ENCODE measurements at regions not wholly inside any gene's neighbourhood (a gene's known extent, or its start where the extent isn't known, plus 50 kb on each side); places are given as distances from the start of the nearest gene placed in this dataset.

- TF ChIP-seq ZNF302 (tag by site-specific recombination; IDR thresholded peaks at IDR 0.05; ENCODE audit: low read depth) = no peak
Measured at GRCh38 chr2:34875091-34875745, 1276.1 kb upstream of the FAM98A start (continued).

DNA sequence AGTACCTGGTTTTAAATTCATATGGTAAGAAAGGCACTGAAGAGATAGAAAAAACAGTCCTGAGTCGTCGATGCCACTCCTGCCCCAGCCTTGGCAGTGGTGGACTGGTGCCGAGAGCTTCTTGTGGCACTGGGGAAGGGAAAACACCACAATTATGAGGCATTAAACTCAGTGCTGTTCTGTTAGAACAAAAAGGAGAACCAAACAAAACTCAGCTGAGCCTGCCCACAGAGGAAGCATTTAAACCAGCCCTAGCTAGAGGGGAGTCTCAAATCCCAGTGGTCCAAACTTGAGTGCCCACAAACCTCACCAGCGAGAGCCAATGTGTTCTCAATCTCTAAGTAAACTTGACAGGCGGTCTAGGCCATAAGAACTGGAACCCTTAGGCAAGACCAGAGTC, 1254.5 kb upstream of the FAM98A start:
- H3K9me3 ChIP-seq (ENCODE audit: control insufficient read depth, insufficient read depth, low read depth, low read length) = no peaks in the 10 kb centered on the region
- POLR2A ChIA-PET = no interaction called here
- CTCF ChIA-PET = no interaction called here
- H3K36me3 ChIP-seq (ENCODE audit: control insufficient read depth in 2 of 2, insufficient read depth in 1 of 2, low read length in 2 of 2) = no peaks in the 10 kb centered on the region
- no peak overlapping the region for H3K27ac ChIP-seq (ENCODE audit: extremely low read depth, low read depth, low read length)
- H3K4me1 ChIP-seq (ENCODE audit: control insufficient read depth, insufficient read depth, low read length) = no peaks in the 10 kb centered on the region
- TF ChIP-seq ZNF133 (tag by site-specific recombination; IDR thresholded peaks at IDR 0.05) (no peak), ZNF426 (tag by site-specific recombination; IDR thresholded peaks at IDR 0.05) (no peak), ZNF654 (tag by site-specific recombination; IDR thresholded peaks at IDR 0.05; ENCODE audit: low read depth) (no peak), GLIS2 (tag by site-specific recombination; IDR thresholded peaks at IDR 0.05) (no peak), ZNF529 (tag by site-specific recombination; IDR thresholded peaks at IDR 0.05; ENCODE audit: insufficient replicate concordance) (no peak), ZNF791 (tag by site-specific recombination; IDR thresholded peaks at IDR 0.05) (no peak), ZFP3 (tag by site-specific recombination; IDR thresholded peaks at IDR 0.05; ENCODE audit: low read depth) (no peak)
- TF ChIP-seq, protein P1, sequence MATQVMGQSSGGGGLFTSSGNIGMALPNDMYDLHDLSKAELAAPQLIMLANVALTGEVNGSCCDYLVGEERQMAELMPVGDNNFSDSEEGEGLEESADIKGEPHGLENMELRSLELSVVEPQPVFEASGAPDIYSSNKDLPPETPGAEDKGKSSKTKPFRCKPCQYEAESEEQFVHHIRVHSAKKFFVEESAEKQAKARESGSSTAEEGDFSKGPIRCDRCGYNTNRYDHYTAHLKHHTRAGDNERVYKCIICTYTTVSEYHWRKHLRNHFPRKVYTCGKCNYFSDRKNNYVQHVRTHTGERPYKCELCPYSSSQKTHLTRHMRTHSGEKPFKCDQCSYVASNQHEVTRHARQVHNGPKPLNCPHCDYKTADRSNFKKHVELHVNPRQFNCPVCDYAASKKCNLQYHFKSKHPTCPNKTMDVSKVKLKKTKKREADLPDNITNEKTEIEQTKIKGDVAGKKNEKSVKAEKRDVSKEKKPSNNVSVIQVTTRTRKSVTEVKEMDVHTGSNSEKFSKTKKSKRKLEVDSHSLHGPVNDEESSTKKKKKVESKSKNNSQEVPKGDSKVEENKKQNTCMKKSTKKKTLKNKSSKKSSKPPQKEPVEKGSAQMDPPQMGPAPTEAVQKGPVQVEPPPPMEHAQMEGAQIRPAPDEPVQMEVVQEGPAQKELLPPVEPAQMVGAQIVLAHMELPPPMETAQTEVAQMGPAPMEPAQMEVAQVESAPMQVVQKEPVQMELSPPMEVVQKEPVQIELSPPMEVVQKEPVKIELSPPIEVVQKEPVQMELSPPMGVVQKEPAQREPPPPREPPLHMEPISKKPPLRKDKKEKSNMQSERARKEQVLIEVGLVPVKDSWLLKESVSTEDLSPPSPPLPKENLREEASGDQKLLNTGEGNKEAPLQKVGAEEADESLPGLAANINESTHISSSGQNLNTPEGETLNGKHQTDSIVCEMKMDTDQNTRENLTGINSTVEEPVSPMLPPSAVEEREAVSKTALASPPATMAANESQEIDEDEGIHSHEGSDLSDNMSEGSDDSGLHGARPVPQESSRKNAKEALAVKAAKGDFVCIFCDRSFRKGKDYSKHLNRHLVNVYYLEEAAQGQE (tag by site-specific recombination; IDR thresholded peaks at IDR 0.05) = no peak
- no peak overlapping the region for H3K4me3 ChIP-seq (ENCODE audit: low read depth, low read length)

- H3K9me3 ChIP-seq (ENCODE audit: control insufficient read depth, insufficient read depth, low read depth, low read length) = no peaks in the 10 kb centered on the region
- H3K27ac ChIP-seq (ENCODE audit: extremely low read depth, low read depth, low read length) = no peak overlapping the region
- H3K36me3 ChIP-seq (ENCODE audit: control insufficient read depth in 2 of 2, insufficient read depth in 1 of 2, low read length in 2 of 2) = no peaks in the 10 kb centered on the region
- TF ChIP-seq ZNF837 (tag by site-specific recombination; IDR thresholded peaks at IDR 0.05) (no peak), ZBTB6 (tag by site-specific recombination; IDR thresholded peaks at IDR 0.05) (no peak), ZSCAN16 (tag by site-specific recombination; IDR thresholded peaks at IDR 0.05) (no peak), ZNF629 (tag by site-specific recombination; IDR thresholded peaks at IDR 0.05) (no peak), INSM2 (tag by site-specific recombination; IDR thresholded peaks at IDR 0.05) (no peak), ZNF530 (tag by site-specific recombination; IDR thresholded peaks at IDR 0.05; ENCODE audit: low read depth) (no peak), GLI4 (tag by site-specific recombination; IDR thresholded peaks at IDR 0.05) (no peak)
- no peaks in the 10 kb centered on the region for H3K4me1 ChIP-seq (ENCODE audit: control insufficient read depth, insufficient read depth, low read length)
- no peak overlapping the region for H3K4me3 ChIP-seq (ENCODE audit: low read depth, low read length)
- CTCF ChIA-PET = no interaction called here
- POLR2A ChIA-PET = no interaction called here
Measured at GRCh38 chr2:34851804-34852203, 1252.7 kb upstream of the FAM98A start.

All from HEK293 (cell line).